ENCODE measurements at regions not wholly inside any gene's neighbourhood (a gene's known extent, or its start where the extent isn't known, plus 50 kb on each side); places are given as distances from the start of the nearest gene placed in this dataset.

GRCh38 chr4:130808492-130808891, 1712.5 kb downstream of the C4orf33 start:
- TF ChIP-seq GATA2 (IDR thresholded peaks at IDR 0.05; ENCODE audit: low read depth, low read length) (no peak; the same call in 1 of the 2 replicates), GATA3 (IDR thresholded peaks at IDR 0.05; ENCODE audit: low read depth, low read length) (peak; percentile 30; the same call in 1 of the 2 replicates)
